ENCODE measurements at regions not wholly inside any gene's neighbourhood (a gene's known extent, or its start where the extent isn't known, plus 50 kb on each side); places are given as distances from the start of the nearest gene placed in this dataset.
"Not testable (repeated sequence)": the region's sequence is repeated elsewhere in the genome, so short reads cannot be mapped to it uniquely, and the experiment has no call there.

- no peak for DNase-seq
These were observed 55.0 kb upstream of the IL33 start for GRCh38 chr9:6160579-6160978.

DNA sequence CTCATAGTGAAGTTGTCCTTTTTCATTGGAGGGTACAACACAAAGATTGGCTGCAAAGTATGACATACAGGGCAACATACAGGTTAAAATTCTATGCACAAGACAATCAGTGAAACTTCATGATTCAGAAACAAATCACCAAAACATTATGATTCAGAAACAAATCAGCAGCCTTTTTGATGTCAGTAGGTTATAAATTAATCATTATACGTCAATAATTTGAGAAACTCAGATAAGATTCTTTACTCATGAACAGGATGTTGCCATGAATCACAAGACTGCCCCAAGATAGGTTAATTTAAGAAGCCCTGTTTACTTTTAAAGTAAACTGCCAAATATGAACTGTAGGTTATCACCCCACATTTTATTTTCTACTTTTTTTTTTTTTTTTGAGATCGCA is 62.2 kb upstream of the IL33 start:
- no peak for DNase-seq

- no peak for DNase-seq
These were observed 62.8 kb upstream of the IL33 start for GRCh38 chr9:6152788-6153187.

- DNase-seq: peak; percentile 16
These were observed 65.1 kb upstream of the IL33 start for GRCh38 chr9:6150483-6150882.

DNA sequence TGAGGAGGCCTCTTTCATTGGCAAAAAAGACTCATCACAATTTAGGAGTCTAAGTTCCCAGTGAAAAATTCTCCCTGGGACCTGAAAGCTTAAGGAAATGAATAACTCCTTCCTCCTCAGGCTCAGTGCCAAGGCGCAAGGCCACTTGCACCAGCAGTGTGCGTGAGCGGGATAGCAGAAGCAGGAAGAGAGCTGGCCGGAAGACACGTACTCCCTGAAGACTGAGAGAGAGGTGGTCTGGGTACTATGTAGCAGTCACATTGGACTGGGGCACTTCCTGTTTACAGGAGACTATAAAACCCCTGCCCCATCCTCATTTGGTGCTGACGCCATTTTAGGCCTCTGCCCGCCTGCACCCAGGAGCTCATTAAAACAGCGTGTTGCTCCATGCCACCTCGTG is 66.3 kb upstream of the IL33 start:
- DNase-seq: no peak

- no peak for DNase-seq
These were observed 67.8 kb upstream of the IL33 start for GRCh38 chr9:6147846-6148245.

- no peak for DNase-seq
These were observed 70.7 kb upstream of the IL33 start for GRCh38 chr9:6144947-6145346.

DNA sequence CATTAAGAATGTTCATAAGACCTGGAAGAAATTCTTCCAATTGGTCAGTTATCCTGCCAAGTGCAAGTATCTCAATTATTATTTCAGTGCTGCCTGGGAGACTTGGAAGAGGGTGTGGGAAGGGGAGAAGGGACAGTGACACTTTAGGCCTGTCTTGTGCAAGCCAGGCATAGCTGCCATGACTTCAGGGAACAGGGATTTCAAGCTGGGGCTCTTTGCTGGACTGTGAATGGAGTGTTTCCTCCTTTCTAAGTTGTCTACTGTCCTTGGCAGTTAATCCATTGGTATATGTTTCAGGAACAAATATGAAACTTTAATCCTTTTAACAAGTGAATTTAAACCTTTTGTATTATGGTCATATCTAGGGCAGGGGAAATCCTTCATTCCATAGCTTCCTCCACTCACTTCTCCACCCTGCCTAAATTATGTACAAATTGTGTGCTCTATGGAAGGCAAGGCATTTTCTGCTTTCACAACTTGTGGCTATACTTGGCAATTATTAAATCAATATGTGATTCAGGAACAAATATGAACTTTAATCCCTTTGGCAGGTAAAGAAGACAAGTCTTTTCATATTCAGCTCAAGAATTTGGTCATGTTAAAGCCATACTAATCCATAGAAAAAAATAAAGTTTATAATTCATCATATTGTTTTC is 72.7 kb upstream of the IL33 start:
- DNase-seq: no peak

- not testable (repeated sequence) for DNase-seq
These were observed 79.8 kb upstream of the IL33 start for GRCh38 chr9:6135780-6136179.

DNA sequence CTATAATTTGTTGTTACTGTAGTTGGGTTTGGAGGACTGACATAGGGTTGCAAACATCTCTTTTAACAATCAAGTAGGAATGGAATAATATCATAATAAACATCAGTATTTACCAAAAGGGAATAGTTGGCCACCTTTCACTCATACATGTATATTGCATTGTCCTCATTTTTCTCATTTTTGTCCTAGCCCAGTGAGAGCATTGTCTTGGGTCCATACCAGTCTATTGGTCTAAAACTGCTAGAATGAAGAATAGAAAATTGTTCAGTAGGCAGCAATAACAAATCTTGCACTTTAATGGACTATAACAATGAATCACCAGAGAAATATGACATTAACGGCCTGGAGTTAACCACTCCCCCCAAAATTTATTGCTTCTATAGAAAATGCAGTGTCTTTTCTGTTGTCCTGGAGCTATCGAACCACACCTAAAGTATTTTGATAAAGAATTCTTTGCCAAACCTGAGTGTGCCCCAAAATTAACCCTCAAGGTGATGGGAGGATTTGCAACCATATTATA is 80.9 kb upstream of the IL33 start:
- DNase-seq: no peak

DNA sequence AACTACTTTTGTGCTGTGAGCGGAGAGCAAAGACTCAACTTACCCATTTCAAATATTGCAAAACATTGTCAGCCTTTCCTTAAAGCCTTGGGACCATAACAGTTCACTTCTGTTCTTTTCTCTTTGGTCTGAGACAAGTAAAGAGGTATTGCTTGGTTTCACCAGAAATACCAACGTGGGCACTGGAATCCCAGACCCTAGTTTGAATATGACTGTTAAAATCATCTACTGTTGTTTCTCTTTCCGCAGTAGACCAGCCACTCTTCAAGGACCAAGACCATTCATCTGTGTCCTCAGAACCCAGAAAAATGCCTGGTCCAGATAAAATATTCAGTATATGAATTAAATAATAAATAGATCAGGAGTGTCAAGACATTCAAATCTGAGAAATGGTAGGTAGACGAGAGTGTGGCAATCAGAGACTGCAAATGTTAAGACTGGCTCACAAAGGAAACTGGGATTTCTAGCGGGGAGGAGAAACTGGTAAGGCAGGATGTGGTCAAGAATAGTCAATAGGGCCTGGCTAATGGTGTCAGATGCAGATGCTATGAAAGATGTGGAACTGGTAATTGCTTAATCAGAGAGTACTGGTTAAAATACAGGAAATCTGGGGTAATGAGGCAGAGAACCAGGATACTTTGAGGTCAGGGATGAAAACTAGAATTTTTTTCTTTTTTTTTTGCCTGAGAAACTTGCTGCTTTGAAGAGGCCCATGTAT is 82.1 kb upstream of the IL33 start:
- no peak for DNase-seq

DNA sequence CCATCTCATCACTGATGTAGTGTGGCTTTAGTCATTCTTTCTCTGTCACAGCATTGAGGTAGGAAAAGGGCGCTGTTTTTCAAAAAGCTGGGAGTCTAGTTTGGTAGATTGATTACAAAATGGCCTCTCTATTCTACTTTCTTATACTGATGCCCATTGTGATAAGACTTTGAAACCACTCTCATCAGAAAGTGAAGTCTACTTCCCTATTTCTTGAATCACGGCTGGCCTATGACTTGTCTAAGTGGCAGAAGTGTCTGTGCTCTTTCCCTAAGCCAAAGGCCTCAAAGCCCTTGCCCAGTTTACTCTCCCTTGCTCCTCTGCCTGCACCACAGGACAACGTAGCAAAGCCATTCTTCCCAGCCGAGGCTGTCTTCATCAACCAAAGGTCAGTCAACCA is 83.0 kb upstream of the IL33 start:
- DNase-seq: no peak

- DNase-seq: no peak
These were observed 87.6 kb upstream of the IL33 start for GRCh38 chr9:6128030-6128429.

DNA sequence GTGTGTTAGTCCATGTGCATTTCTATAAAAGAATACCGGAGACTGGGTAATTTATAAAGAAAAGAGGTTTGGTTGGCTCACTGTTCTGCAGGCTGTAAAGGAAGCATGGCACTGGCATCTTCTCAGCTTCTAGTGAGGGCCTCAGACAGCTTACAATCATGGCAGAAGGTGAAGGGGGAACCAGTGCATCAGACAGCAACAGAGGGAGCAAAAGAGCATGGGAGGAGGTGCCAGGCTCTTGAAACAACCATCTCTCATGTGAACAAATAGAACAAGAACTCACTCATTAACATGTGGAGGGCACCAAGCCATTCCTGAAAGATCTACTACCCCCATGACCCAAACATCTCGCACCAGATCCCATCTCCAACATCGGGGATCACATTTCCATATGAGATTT is 89.2 kb upstream of the IL33 start:
- no peak for DNase-seq

GRCh38 chr9:6123416-6123815 is 92.2 kb upstream of the IL33 start:
- DNase-seq: no peak

DNA sequence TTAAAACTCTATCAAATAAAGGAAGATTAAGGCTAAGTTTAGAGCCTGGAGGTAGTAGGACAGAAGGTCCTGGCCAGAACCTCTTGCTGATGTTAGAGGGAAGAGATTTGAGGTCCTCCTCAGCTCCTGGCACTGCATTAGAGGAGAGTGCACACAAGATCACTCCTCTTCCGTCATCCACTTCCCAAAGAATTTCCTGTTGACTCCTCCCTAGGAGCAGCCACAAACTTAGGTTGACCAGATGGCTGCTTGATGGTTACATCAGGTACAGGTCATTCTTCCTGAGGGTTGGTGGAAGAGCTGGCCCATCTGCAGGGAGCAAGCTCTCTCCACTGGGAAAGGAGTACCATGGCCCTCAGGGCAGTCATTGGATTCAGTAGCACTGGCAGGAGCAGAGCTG is 93.9 kb upstream of the IL33 start:
- no peak for DNase-seq

DNA sequence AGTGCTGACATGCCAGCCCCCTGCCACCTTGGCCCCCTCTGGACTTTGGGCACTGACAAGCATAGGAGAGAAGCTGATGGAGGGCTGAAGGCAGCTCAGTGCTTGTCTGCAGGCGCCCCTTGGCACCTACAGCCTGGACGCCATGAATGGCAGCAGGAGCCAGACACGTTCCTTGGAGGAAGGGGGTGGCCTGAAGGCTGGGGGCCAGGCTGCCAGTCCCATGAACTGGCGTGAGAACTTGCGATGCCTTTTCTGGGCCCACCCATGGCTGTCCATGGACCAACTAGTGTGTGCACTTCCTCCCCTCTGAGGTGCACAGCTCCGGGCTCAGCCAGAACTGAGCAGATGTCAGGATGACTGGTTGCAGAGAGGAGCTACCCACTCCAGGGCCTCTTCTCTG is 99.0 kb upstream of the RANBP6 start:
- no peak for DNase-seq

- no peak for DNase-seq
These were observed 98.4 kb upstream of the RANBP6 start for GRCh38 chr9:6113819-6114218.

DNA sequence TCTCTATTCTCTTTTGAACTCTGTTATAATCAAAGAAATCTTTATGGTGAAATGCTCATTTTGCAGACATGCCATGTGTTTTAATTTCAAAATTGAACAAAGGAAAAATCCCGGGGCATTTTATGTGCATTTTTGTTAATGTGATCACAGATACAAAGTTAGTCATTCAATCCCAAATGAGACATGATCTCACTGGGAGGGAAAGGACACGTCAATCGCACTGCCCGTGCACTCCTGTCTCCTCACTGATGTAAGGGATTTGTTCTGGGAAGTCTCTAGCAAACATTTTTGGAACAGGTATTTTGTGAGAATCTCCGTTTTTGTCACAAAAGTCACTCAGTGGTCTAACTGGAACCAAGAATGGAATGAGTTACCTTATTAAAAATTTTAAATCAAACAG is 97.9 kb upstream of the RANBP6 start:
- no peak for DNase-seq

DNA sequence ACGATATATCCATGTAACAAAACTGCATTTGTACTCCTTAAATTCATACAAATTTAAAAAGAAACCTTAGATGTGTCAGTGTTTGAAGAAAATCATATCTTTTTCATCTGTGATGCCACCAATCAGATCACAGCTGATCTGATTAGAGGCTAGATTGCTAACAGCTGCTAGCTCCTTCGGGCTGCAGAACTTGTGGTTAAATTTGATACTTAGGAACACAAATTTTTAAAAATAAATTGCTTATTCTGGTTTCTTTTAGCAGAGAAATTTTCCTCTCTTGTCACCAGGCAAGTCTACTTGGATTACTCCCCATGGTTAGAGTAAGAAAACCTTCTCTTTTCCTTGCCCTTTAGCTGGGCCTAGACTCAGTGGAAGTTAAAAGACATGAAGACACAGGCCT is 94.6 kb upstream of the RANBP6 start:
- DNase-seq: no peak

DNA sequence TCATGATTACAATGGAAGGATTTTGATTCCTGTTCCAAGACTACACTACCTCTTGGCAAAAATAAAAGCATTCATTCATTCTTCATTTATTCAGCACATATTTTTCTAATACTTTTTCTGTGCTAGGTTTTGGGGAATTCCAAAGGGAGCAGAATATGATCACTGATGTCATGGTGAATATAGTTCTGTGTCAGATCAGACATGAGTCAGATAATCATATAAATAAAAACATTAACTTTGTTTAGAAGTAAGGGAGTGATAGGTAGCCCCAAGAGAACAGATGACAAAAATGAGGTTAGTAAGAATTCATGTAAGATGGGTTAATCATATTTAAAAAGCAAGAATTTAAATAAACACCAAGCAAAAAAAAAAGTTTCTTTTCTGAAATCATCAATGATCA is 94.1 kb upstream of the RANBP6 start:
- DNase-seq: no peak

DNA sequence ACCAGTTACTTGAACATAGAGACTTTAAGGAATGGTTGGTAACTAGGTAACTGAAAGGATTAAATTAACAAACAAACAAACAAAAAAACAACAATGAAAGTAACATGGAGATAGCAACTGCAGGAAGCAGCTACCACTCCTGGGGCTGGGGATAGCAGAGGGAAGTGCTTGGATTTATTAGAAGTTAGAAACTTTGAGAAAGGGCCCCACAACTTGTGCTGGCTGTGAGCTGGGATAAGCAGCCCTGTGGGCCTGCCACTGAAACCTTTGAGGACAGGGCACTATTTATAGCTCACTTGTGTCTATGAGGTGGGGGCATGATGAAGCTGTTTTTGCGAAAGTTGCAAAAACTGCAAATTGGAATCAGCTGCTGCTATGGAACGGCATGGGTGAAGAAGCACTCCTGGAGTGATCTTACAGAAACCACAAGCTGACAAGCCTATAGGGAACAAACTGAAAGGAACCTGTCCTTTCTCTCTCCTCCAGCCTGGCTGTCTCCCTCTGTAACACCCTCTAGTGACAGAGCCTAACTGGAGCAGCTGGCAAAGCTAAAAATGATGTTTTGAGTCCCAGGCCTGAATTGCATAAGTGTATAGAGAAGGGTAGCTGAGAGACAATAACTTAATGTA is 91.4 kb upstream of the RANBP6 start:
- DNase-seq: peak; percentile 44

DNA sequence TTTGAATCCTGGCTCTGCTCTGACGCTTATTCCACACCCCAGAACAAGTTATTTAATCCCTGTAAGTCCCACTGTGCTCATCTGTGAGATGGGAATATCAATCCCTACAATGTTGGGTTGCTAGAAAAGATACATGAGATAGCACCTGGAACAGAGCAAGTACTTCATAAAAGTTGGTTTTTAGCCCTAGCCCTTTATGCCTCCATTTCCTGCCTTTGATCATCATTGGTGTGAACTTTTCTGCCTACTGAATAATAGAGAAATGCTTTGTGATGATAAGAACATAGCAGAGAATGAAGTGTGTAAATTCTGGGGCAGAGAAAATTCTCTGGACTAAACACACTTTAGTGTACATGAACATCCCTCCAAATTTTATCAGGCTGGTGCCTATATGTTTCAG is 90.3 kb upstream of the RANBP6 start:
- DNase-seq: no peak

- DNase-seq: not testable (repeated sequence)
These were observed 89.0 kb upstream of the RANBP6 start for GRCh38 chr9:6104406-6104805.

Measured in DMS153 (cell line).